ENCODE measurements at regions not wholly inside any gene's neighbourhood (a gene's known extent, or its start where the extent isn't known, plus 50 kb on each side); places are given as distances from the start of the nearest gene placed in this dataset.

DNA sequence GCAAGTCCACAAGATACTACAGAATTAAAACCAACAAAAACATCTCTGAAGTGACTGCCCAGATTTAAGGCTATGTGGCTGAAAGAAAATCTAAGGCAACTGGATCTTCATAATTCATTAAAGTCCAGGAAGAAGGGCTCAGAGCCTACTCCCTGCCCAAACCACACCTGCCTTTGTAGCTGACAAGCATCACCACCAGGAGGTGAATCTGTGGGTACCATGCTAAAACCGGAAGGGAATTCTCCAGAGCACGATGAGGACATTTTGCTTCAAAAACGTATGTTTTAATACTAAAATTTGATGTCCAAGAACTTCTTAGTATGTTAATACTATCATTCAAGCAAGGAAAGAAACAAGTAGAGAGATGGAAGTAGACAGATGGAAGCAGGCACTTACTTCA, 495.9 kb upstream of the NECTIN3 start:
- CTCF ChIA-PET = no interaction called here
- Mint-ChIP-seq H3K27me3 (peaks cover 2% of the 10 kb centered on the region), H3K4me1 (no peaks in the 10 kb centered on the region), H3K27ac (no peak overlapping the region), H3K36me3 (ENCODE audit: low read depth) (no peaks in the 10 kb centered on the region), H3K4me3 (no peak overlapping the region), H3K9me3 (no peaks in the 10 kb centered on the region)
- POLR2A ChIA-PET = no interaction called here
- no peak for DNase-seq

DNA sequence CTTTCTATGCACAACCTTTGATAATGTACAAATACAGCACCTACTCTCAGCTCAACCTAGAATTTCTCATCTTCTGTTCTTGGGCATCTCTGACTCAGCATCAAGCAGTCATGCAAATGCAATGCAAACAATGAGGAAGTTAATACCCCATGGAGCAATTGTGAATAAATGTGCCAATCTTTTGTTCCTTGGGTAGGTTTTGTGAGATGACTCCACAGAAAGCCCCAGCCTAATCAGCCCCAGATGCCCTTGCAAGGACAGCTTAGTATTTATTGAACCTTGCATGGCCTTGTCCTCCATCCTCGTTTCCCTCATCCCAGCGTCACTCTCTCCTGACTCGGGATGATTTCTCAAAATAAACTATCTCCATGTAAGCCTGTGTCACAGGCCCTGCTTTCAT, 494.7 kb upstream of the NECTIN3 start:
- no peaks in the 10 kb centered on the region for H3K9me3 Mint-ChIP-seq
- H3K4me3 Mint-ChIP-seq = no peak overlapping the region
- H3K4me1 Mint-ChIP-seq = no peaks in the 10 kb centered on the region
- no peaks in the 10 kb centered on the region for H3K27me3 Mint-ChIP-seq
- H3K36me3 Mint-ChIP-seq (ENCODE audit: low read depth) = no peaks in the 10 kb centered on the region
- no peak overlapping the region for H3K27ac Mint-ChIP-seq
- no peak for DNase-seq
- ChIA-PET CTCF (no interaction called here), POLR2A (no interaction called here)

DNA sequence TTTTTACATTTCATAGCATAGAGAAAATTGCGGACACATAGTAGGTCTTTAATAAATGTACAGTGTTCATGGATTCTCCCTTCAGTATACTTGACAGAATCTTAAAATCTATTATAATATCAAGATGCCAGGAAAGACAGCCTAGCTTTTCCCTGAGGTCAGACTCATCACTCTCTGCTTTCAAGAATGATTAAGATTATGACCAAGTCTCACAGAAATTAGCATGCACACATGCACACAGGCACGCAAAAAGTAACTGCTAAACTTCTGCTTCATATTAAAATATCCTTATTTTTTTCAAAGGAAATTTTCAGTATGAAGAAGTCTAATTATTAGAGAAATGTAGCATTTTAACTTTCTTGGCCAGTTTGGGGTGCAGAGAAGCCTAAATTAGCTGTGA, 493.8 kb upstream of the NECTIN3 start:
- no peaks in the 10 kb centered on the region for H3K36me3 Mint-ChIP-seq (ENCODE audit: low read depth)
- no peak for DNase-seq
- H3K4me1 Mint-ChIP-seq = no peaks in the 10 kb centered on the region
- H3K4me3 Mint-ChIP-seq = no peak overlapping the region
- ChIA-PET CTCF (no interaction called here), POLR2A (no interaction called here)
- no peaks in the 10 kb centered on the region for H3K9me3 Mint-ChIP-seq
- H3K27ac Mint-ChIP-seq = no peak overlapping the region
- H3K27me3 Mint-ChIP-seq = no peaks in the 10 kb centered on the region

DNA sequence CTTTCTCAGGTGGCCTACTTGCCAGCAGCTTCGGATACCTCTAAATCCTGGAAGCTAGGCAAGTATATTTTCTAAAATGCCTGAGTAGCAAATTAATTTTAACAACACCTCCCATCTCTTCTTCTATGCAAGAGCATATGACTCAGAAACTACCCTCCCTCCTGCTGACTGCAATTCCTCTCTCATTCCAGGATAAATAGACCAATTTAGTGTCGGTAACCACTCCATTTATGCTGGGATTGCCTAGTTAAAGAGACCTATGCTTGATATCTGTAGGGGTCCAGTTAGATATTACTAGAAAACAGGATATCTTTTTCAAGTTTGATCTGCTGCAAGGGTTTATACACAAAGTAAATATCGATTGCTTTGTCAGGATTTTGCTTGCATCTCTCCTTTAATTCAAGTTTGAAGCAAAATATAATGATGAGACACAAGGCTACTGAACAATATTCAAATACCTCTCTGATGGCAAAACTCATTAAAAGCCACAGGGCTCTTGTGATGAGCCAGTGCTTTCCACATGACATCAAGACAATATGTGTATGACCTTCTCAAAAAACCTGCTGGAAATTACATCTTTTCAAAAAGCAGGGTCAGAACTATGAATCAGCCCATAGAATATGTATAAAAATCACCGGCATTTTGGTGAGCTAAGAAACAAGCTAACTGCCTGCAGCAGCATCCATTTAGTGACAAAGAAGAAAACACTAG, 491.6 kb upstream of the NECTIN3 start:
- Mint-ChIP-seq H3K4me3 (no peak overlapping the region), H3K27me3 (no peaks in the 10 kb centered on the region), H3K27ac (no peak overlapping the region), H3K36me3 (ENCODE audit: low read depth) (no peaks in the 10 kb centered on the region), H3K4me1 (no peaks in the 10 kb centered on the region), H3K9me3 (no peaks in the 10 kb centered on the region)
- CTCF ChIA-PET = no interaction called here
- no peak for DNase-seq
- POLR2A ChIA-PET = no interaction called here

DNA sequence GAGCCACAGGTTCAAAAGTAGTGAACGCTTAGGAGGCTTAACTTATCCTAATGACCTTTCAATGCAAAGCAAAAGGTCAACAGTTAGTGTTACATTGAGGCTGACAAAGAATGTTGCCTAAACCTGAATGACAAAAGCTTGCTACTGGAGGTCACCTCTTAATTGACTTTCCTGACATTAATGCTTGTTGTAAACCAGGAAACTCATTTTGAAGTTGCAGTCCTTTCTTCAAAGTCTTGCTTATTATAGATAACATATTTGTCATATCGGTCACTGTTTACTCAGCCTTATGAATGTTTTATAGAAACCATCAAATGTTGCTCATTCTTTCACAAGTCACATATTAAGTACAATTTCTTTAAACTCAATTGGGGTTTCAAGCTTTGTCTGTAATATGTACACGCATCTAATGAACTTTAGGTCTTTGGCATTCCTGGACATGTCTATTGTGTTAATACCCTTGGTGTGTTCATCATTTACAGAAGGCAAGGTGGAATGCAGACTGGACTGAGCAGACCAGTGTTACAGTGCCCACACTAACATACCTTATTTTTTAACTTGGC, 488.2 kb upstream of the NECTIN3 start:
- H3K4me3 Mint-ChIP-seq = no peak overlapping the region
- H3K9me3 Mint-ChIP-seq = no peaks in the 10 kb centered on the region
- POLR2A ChIA-PET = no interaction called here
- no peaks in the 10 kb centered on the region for H3K4me1 Mint-ChIP-seq
- no peak overlapping the region for H3K27ac Mint-ChIP-seq
- no peaks in the 10 kb centered on the region for H3K36me3 Mint-ChIP-seq (ENCODE audit: low read depth)
- CTCF ChIA-PET = no interaction called here
- no peaks in the 10 kb centered on the region for H3K27me3 Mint-ChIP-seq
- DNase-seq = no peak

DNA sequence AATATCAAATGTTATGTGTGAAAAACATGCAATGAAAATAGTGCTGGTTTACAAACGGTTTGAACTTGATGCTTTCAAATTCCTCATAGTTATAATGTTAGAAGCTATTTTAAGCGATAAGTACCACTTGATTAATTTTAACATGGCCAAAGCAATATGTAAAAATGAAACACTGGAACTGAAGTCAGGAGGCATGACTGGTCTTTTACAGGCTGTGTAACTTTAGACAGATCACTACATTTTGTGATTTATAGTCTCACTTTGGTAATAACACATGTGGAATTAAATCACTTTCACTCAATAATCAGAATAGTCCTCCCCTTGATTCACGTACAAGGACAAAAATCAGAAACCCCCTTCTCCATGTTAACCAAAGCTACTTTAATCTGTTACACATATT, 482.7 kb upstream of the NECTIN3 start:
- no peak for DNase-seq
- H3K4me1 Mint-ChIP-seq = no peaks in the 10 kb centered on the region
- no peaks in the 10 kb centered on the region for H3K36me3 Mint-ChIP-seq (ENCODE audit: low read depth)
- CTCF ChIA-PET = no interaction called here
- no peak overlapping the region for H3K27ac Mint-ChIP-seq
- H3K4me3 Mint-ChIP-seq = no peak overlapping the region
- H3K9me3 Mint-ChIP-seq = no peaks in the 10 kb centered on the region
- POLR2A ChIA-PET = no interaction called here
- H3K27me3 Mint-ChIP-seq = no peaks in the 10 kb centered on the region

DNA sequence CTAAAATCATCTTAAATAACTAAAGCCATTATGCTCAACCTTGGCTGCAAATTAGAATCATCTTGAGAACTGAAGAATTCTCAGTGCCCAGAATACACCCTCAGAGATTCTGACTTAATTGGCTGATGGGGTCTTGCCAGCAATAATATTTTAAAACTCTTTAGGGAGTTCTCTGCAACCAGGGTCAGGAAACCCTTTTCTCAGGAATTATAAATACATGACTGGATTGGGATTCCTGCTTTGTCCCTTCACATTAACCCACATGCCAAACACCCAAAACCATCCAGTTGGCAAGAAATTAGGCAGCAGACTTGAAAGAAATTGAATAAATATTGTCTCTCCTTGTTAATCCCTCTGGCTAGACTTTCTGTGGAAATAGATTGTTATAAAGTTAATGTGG, 482.3 kb upstream of the NECTIN3 start:
- Mint-ChIP-seq H3K36me3 (ENCODE audit: low read depth) (no peaks in the 10 kb centered on the region), H3K9me3 (peaks cover 2% of the 10 kb centered on the region), H3K27me3 (no peaks in the 10 kb centered on the region), H3K4me1 (no peaks in the 10 kb centered on the region), H3K27ac (no peak overlapping the region), H3K4me3 (no peak overlapping the region)
- ChIA-PET POLR2A (no interaction called here), CTCF (no interaction called here)
- DNase-seq = no peak

DNA sequence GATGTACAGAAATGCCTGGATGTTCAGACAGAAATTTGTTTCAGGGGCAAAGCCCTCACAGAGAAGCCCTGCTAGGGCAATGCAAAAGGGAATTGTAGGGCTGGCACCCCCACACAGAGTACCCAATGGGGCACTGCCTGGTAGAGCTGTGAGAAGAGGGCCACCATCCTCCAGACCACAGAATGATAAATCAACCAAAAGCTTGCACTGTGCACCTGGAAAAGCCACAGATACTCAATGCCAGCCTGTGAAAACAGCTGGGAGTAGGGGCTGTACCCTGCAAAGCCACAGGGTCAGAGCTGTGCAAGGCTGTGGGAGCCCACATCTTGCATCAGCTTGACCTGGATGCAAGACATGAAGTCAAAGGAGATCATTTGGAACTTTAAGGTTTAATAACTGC, 477.9 kb upstream of the NECTIN3 start:
- Mint-ChIP-seq H3K36me3 (ENCODE audit: low read depth) (no peaks in the 10 kb centered on the region), H3K9me3 (peaks cover 7% of the 10 kb centered on the region), H3K4me3 (no peak overlapping the region), H3K27ac (no peak overlapping the region), H3K4me1 (no peaks in the 10 kb centered on the region), H3K27me3 (no peaks in the 10 kb centered on the region)
- no peak for DNase-seq
- CTCF ChIA-PET = no interaction called here
- POLR2A ChIA-PET = no interaction called here

DNA sequence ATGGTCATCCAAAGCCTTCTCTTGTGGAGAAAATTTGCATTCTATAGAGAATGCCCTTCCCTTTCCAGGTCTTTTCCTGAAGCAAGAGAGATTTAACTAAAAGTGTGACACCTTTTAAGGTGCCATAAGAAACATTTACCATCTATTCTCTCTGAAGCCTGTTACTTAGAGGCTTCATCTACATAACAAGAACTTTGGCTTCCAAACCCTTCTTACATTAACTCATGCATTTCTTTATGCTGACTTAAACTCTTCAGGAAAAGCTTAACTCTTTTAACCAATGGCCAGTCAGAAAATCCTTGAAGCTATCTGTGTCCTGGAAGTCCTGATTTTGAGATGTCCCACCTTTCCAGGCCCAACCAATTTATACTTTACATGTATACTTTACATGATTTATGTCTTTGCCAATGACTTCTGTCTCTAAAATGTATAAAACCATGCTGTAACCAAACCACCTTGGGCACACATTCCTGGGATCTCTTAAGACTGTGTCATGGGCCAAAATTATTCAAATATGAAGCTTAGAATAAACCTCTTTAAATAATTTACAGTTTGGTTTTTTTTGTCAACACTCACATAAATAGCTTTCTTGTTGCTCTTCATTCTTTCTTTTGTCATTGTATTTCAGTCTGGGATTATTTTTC, 472.6 kb upstream of the NECTIN3 start:
- H3K9me3 Mint-ChIP-seq = peaks cover 7% of the 10 kb centered on the region
- H3K27me3 Mint-ChIP-seq = no peaks in the 10 kb centered on the region
- H3K27ac Mint-ChIP-seq = no peak overlapping the region
- DNase-seq = no peak
- ChIA-PET POLR2A (no interaction called here), CTCF (no interaction called here)
- no peaks in the 10 kb centered on the region for H3K4me1 Mint-ChIP-seq
- no peak overlapping the region for H3K4me3 Mint-ChIP-seq
- H3K36me3 Mint-ChIP-seq (ENCODE audit: low read depth) = no peaks in the 10 kb centered on the region

DNA sequence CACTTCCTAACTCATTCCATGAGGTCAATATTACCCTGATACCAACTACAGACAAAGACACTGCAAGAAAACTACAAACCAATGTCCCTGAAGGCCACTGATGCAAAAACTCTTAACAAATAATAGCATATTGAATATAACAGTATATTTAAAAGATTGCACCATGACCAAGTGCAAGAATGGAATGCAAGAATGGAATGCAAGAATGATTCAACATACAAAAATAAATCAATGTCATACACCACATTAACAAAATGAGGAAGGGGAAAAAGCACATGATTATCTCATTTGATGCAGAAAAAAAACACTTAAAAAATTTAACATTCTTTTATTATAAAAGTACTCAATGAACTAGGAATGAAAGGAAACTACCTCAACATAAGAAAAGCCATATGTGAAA, 463.1 kb upstream of the NECTIN3 start:
- Mint-ChIP-seq H3K9me3 (no peaks in the 10 kb centered on the region), H3K4me3 (no peak overlapping the region), H3K36me3 (ENCODE audit: low read depth) (no peaks in the 10 kb centered on the region), H3K27me3 (peaks cover 3% of the 10 kb centered on the region), H3K4me1 (no peaks in the 10 kb centered on the region), H3K27ac (no peak overlapping the region)
- DNase-seq = no peak
- CTCF ChIA-PET = no interaction called here
- POLR2A ChIA-PET = no interaction called here

DNA sequence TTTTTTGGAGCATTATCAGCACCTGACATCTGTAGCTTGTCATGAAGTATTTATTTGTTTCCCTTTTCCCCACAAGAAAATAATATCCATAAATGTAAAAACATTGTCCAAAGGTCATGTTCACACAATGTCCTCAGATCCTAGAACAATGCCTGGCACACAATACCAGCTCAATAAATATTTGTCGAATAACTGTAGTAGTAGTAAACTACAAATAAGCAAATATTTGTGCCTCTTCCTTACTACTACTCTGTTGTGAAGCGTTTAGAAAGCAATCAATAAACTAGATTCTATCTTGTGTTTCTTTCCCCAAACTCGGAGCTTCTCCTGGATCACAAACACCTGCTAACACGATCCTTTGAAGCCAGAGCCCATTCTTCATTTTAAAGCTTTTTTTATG, 459.6 kb upstream of the NECTIN3 start:
- POLR2A ChIA-PET = no interaction called here
- CTCF ChIA-PET = no interaction called here
- H3K27ac Mint-ChIP-seq = no peak overlapping the region
- H3K36me3 Mint-ChIP-seq (ENCODE audit: low read depth) = no peaks in the 10 kb centered on the region
- H3K4me1 Mint-ChIP-seq = no peaks in the 10 kb centered on the region
- no peak overlapping the region for H3K4me3 Mint-ChIP-seq
- H3K27me3 Mint-ChIP-seq = peaks cover 3% of the 10 kb centered on the region
- no peak for DNase-seq
- no peaks in the 10 kb centered on the region for H3K9me3 Mint-ChIP-seq

DNA sequence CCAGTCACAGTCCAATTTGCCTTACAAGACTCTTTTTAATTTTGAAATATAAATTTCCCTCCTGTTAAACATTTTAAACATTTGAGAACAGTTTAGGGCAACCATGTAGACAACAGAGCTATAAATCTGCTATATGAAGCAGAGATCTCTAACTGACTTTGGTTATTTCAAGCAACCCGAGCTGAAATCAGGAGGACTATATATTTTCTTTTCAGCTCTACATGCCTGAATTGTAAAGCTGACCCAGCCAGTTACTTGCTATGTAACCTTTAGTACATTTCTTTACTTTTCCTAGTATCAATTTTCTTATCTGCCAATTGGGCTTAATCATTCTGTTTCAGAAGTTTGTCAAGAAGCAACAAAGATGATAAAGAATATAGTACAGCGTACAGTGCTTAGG, 457.4 kb upstream of the NECTIN3 start:
- H3K4me3 Mint-ChIP-seq = no peak overlapping the region
- no peaks in the 10 kb centered on the region for H3K9me3 Mint-ChIP-seq
- DNase-seq = no peak
- CTCF ChIA-PET = no interaction called here
- H3K27me3 Mint-ChIP-seq = peaks cover 3% of the 10 kb centered on the region
- H3K36me3 Mint-ChIP-seq (ENCODE audit: low read depth) = no peaks in the 10 kb centered on the region
- POLR2A ChIA-PET = no interaction called here
- H3K27ac Mint-ChIP-seq = no peak overlapping the region
- H3K4me1 Mint-ChIP-seq = no peaks in the 10 kb centered on the region

DNA sequence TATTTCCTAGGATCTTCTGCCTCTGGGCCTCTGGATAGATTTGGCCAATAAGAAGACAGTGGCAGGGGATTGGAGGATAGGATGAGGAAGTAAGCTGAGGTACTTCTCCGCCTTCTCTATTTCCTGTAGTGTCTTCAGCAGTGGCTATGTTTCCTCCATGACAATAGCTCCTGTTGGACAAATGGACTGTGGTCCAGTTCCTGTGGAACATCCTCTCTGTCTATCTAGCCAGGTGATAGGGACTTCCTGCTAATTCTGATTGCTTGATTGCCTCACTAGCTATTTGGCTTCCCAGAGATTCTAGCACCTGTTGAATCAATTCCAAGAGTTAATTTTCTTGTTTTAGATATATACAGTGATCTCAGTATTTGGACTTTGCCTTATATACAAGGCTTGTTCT, 456.2 kb upstream of the NECTIN3 start:
- no peaks in the 10 kb centered on the region for H3K4me1 Mint-ChIP-seq
- no peaks in the 10 kb centered on the region for H3K36me3 Mint-ChIP-seq (ENCODE audit: low read depth)
- H3K9me3 Mint-ChIP-seq = no peaks in the 10 kb centered on the region
- POLR2A ChIA-PET = no interaction called here
- no peak overlapping the region for H3K4me3 Mint-ChIP-seq
- no peak overlapping the region for H3K27ac Mint-ChIP-seq
- peaks cover 3% of the 10 kb centered on the region for H3K27me3 Mint-ChIP-seq
- CTCF ChIA-PET = no interaction called here
- DNase-seq = no peak

DNA sequence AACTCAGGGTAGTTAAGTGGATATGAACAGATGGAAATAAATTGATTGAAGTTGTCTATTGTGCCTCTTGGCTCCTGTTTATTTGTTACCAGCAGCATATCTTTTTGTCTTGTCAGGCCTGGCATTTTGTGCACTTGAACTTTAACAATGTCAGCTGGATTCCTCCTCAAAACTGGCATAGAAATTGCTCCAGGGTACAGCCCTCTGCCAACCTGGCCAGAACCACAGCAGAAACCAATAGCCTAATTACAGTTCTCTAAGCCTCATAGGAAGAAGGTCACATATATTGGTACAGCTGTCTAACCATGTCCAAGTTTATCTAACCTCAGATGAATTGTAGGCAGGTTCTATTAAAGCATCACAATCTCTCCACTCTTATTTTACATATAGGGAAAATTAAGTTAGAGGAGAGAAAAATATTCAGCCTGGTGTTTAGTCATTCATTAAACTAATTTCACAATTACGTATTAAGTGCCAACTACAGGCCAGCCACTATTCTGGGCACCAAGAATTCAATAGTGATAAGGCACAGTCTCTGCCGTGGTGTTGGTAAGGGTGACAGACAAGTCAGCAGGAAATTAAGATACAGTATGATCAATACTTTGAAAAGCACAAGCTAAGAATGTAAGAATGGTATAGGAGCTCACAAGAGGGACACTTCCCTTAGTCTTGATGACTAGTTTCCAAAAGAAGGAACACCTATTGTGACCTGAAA, 452.9 kb upstream of the NECTIN3 start:
- POLR2A ChIA-PET = no interaction called here

More for the DNA sequence above, 452.9 kb upstream of the NECTIN3 start:
- Mint-ChIP-seq H3K9me3 (no peaks in the 10 kb centered on the region), H3K27ac (no peak overlapping the region), H3K36me3 (ENCODE audit: low read depth) (no peaks in the 10 kb centered on the region), H3K27me3 (no peaks in the 10 kb centered on the region), H3K4me3 (no peak overlapping the region), H3K4me1 (no peaks in the 10 kb centered on the region)
- DNase-seq = no peak
- CTCF ChIA-PET = no interaction called here

Measured in activated CD4-positive, alpha-beta memory T cell treated with anti-CD3 and anti-CD28 coated beads, Interleukin-2, amount 10 ng/mL, durations not matched to agents 7 days and 5 days (primary cell).